A673 (cell line): ENCODE measurements at regions not wholly inside any gene's neighbourhood (a gene's known extent, or its start where the extent isn't known, plus 50 kb on each side); places are given as distances from the start of the nearest gene placed in this dataset.

Experiments
- EZH2 ChIP-seq: fragments of 200-600 bp; sonication (generic); IDR thresholded peaks from 2 replicates; pipeline ENCODE4 v1.6.1; 2017; ENCODE audit warnings: borderline replicate concordance, low read depth, mild to moderate bottlenecking, mixed read lengths, antibody characterized with exemption, low read length; ENCODE audit not compliant: poor library complexity, severe bottlenecking
- TF ChIP-seq, protein P1 (sequence below): fragments of 300-800, 200-600 bp; sonication (generic); conservative IDR thresholded peaks from 2 replicates; pipeline ENCODE4 v1.5.1; 2017; ENCODE audit warnings: low read depth, mild to moderate bottlenecking, antibody characterized with exemption, low read length, moderate library complexity, mixed read lengths

DNA sequence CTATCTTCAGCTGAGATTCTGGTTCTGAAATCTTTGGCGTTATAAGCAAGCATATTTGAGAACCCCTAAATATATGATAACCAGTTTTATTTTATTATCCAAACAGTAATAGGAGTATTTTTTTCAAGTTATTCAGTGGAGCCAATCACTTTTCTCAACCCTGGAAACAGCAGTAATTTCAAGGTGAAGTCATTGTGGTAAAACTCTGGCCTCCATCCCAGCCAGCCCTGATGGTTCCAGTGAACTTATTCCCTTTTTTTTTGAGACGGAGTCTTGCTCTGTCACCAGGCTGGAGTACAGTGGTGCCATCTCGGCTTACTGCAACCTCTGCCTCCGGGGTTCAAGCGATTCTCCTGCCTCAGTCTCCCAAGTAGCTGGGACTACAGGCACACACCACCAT, 545.4 kb upstream of the IL12A start:
- TF ChIP-seq EZH2, result no peak
- TF ChIP-seq, protein P1, sequence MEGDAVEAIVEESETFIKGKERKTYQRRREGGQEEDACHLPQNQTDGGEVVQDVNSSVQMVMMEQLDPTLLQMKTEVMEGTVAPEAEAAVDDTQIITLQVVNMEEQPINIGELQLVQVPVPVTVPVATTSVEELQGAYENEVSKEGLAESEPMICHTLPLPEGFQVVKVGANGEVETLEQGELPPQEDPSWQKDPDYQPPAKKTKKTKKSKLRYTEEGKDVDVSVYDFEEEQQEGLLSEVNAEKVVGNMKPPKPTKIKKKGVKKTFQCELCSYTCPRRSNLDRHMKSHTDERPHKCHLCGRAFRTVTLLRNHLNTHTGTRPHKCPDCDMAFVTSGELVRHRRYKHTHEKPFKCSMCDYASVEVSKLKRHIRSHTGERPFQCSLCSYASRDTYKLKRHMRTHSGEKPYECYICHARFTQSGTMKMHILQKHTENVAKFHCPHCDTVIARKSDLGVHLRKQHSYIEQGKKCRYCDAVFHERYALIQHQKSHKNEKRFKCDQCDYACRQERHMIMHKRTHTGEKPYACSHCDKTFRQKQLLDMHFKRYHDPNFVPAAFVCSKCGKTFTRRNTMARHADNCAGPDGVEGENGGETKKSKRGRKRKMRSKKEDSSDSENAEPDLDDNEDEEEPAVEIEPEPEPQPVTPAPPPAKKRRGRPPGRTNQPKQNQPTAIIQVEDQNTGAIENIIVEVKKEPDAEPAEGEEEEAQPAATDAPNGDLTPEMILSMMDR, result no peak
